Type B pancreatic cell (in vitro differentiated cells): ENCODE measurements at regions not wholly inside any gene's neighbourhood (a gene's known extent, or its start where the extent isn't known, plus 50 kb on each side); places are given as distances from the start of the nearest gene placed in this dataset.

ENCODE experiments used
- DNase-seq: peaks from one replicate; pipeline ENCODE4 v3.0.0; 2021; ENCODE audit warnings: mixed read lengths; ENCODE audit not compliant: unreplicated experiment; ENCODE audit errors: extremely low spot score
- H3K27ac Mint-ChIP-seq: 2 replicates; pipeline ENCODE4 v1.8.0; 2021; ENCODE audit warnings: mild to moderate bottlenecking, mixed read lengths
- H3K27me3 Mint-ChIP-seq: 2 replicates; pipeline ENCODE4 v1.8.0; 2021; ENCODE audit warnings: mixed read lengths
- H3K36me3 Mint-ChIP-seq: 2 replicates; pipeline ENCODE4 v1.8.0; 2021; ENCODE audit warnings: mixed read lengths
- H3K4me1 Mint-ChIP-seq: one replicate; pipeline ENCODE4 v1.8.0; 2021; ENCODE audit warnings: mixed read lengths; ENCODE audit not compliant: unreplicated experiment
- H3K4me3 Mint-ChIP-seq: 2 replicates; pipeline ENCODE4 v1.8.0; 2021; ENCODE audit warnings: mild to moderate bottlenecking, mixed read lengths
- H3K9me3 Mint-ChIP-seq: 2 replicates; pipeline ENCODE4 v1.8.0; 2021; ENCODE audit warnings: mixed read lengths
- CTCF ChIP-seq: fragments of 200-600 bp; sonication (generic); conservative IDR thresholded peaks from 2 replicates; pipeline ENCODE4 v1.5.0; 2021; ENCODE audit warnings: antibody characterized with exemption, mild to moderate bottlenecking

GRCh38 chr6:134703206-134703605, 246.7 kb downstream of the ALDH8A1 start:
- peaks cover 3% of the 10 kb centered on the region for H3K27me3 Mint-ChIP-seq
- H3K4me1 Mint-ChIP-seq: peaks cover 8% of the 10 kb centered on the region
- no peak for DNase-seq
- H3K27ac Mint-ChIP-seq: no peak overlapping the region
- H3K4me3 Mint-ChIP-seq: no peak overlapping the region
- TF ChIP-seq CTCF: no peak
- H3K9me3 Mint-ChIP-seq: peaks cover 8% of the 10 kb centered on the region
- no peaks in the 10 kb centered on the region for H3K36me3 Mint-ChIP-seq

GRCh38 chr6:134702279-134702678, 247.6 kb downstream of the ALDH8A1 start:
- Mint-ChIP-seq H3K36me3 (no peaks in the 10 kb centered on the region), H3K4me3 (no peak overlapping the region), H3K27me3 (peaks cover 3% of the 10 kb centered on the region), H3K9me3 (peaks cover 8% of the 10 kb centered on the region), H3K27ac (no peak overlapping the region), H3K4me1 (peaks cover 7% of the 10 kb centered on the region)
- TF ChIP-seq CTCF: no peak
- DNase-seq: no peak

GRCh38 chr6:134701301-134701700, 248.6 kb downstream of the ALDH8A1 start:
- Mint-ChIP-seq H3K27ac (no peak overlapping the region), H3K27me3 (no peaks in the 10 kb centered on the region), H3K36me3 (no peaks in the 10 kb centered on the region), H3K9me3 (peaks cover 8% of the 10 kb centered on the region), H3K4me1 (peaks cover 4% of the 10 kb centered on the region), H3K4me3 (no peak overlapping the region)
- TF ChIP-seq CTCF: no peak
- DNase-seq: no peak

- H3K36me3 Mint-ChIP-seq: no peaks in the 10 kb centered on the region
- no peak for DNase-seq
- peaks cover 8% of the 10 kb centered on the region for H3K9me3 Mint-ChIP-seq
- no peak for TF ChIP-seq CTCF
- no peaks in the 10 kb centered on the region for H3K27me3 Mint-ChIP-seq
- peaks cover 5% of the 10 kb centered on the region for H3K4me1 Mint-ChIP-seq
- H3K27ac Mint-ChIP-seq: no peak overlapping the region
- no peak overlapping the region for H3K4me3 Mint-ChIP-seq
These were observed 251.7 kb downstream of the ALDH8A1 start for GRCh38 chr6:134698228-134698627.

GRCh38 chr6:134692008-134692407, 257.9 kb downstream of the ALDH8A1 start:
- Mint-ChIP-seq H3K9me3 (no peaks in the 10 kb centered on the region), H3K27me3 (peaks cover 5% of the 10 kb centered on the region), H3K4me1 (peaks cover 11% of the 10 kb centered on the region), H3K27ac (no peak overlapping the region), H3K4me3 (no peak overlapping the region), H3K36me3 (no peaks in the 10 kb centered on the region)
- no peak for TF ChIP-seq CTCF
- no peak for DNase-seq

- H3K27ac Mint-ChIP-seq: no peak overlapping the region
- no peak for DNase-seq
- no peak overlapping the region for H3K4me3 Mint-ChIP-seq
- TF ChIP-seq CTCF: no peak
- peaks cover 5% of the 10 kb centered on the region for H3K27me3 Mint-ChIP-seq
- H3K36me3 Mint-ChIP-seq: no peaks in the 10 kb centered on the region
- peaks cover 11% of the 10 kb centered on the region for H3K4me1 Mint-ChIP-seq
- no peaks in the 10 kb centered on the region for H3K9me3 Mint-ChIP-seq
These were observed 258.7 kb downstream of the ALDH8A1 start for GRCh38 chr6:134691180-134691579.
